B cell (primary cell): ENCODE measurements at regions not wholly inside any gene's neighbourhood (a gene's known extent, or its start where the extent isn't known, plus 50 kb on each side); places are given as distances from the start of the nearest gene placed in this dataset.

ENCODE experiments used
- ATAC-seq: fragments of 200-7000 bp; cut with Tn5 transposase; one replicate; pipeline ENCODE4 v1.10.0; 2021; ENCODE audit warnings: low read depth, mild to moderate bottlenecking, moderate number of reproducible peaks, moderate library complexity
- CTCF ChIA-PET: fragments of 350-600 bp; sonication (Branson Sonifier 250); formaldehyde crosslinking; loops from one replicate; lab custom pipeline; 2021; ENCODE audit warnings: antibody characterized with exemption, inconsistent platforms; lab: Charles Lee
- POLR2A ChIA-PET: fragments of 350-600 bp; sonication (Branson Sonifier 250); formaldehyde crosslinking; loops from one replicate; lab custom pipeline; 2021; ENCODE audit warnings: antibody characterized with exemption; lab: Charles Lee
- DNase-seq: peaks from one replicate; pipeline ENCODE4 v3.0.0; 2013
- H2AFZ ChIP-seq: 2 replicates; pipeline ENCODE4 v1.6.1; 2012; ENCODE audit warnings: mild to moderate bottlenecking, low read depth, low read length; ENCODE audit not compliant: insufficient read depth, poor library complexity, severe bottlenecking
- H3K27ac ChIP-seq, 2 donors: 1 replicate in 1 of 2; 2 replicates in 1 of 2; pipeline ENCODE4 v1.5.1; 2012 to 2013; ENCODE audit warnings: low read length in 2 of 2, mild to moderate bottlenecking in 2 of 2, moderate library complexity in 1 of 2
- H3K27me3 ChIP-seq, 4 experiments: fragments of 200-600 bp in 1 of 4; sonication (generic) in 1 of 4; replicated peaks in 1 of 4; 1 replicate in 2 of 4; 2 replicates in 2 of 4; pipeline versions ENCODE4 v1.6.1 to v1.7.0; 2013 to 2016; ENCODE audit warnings: low read length in 3 of 4, mild to moderate bottlenecking in 2 of 4, mixed read lengths in 1 of 4, moderate library complexity in 1 of 4; ENCODE audit not compliant: insufficient read depth in 4 of 4, control insufficient read depth in 3 of 4; ENCODE audit errors: control extremely low read depth in 1 of 4
- H3K36me3 ChIP-seq, 2 experiments: replicated peaks in 1 of 2; 1 replicate in 1 of 2; 2 replicates in 1 of 2; pipeline versions ENCODE4 v1.6.1 to v1.7.1; 2013; ENCODE audit warnings: low read length in 1 of 2; ENCODE audit not compliant: insufficient read depth in 2 of 2, control insufficient read depth in 1 of 2; ENCODE audit errors: control extremely low read depth in 1 of 2, extremely low read depth in 1 of 2
- H3K4me1 ChIP-seq, 2 donors: fragments of 200-600 bp in 1 of 2; sonication (generic) in 1 of 2; 1 replicate in 1 of 2; 2 replicates in 1 of 2; pipeline versions ENCODE4 v1.5.1 to v1.6.1; 2013 to 2017; ENCODE audit warnings: low read length in 2 of 2; ENCODE audit not compliant: control insufficient read depth in 2 of 2, insufficient read depth in 2 of 2
- H3K4me2 ChIP-seq: replicated peaks from 2 replicates; pipeline ENCODE3; 2012; ENCODE audit warnings: mild to moderate bottlenecking, low read depth, low read length; ENCODE audit not compliant: poor library complexity, severe bottlenecking
- H3K4me3 ChIP-seq, 5 experiments: fragments of 200-600 bp in 1 of 5; sonication (generic) in 1 of 5; 1 replicate in 3 of 5; 2 replicates in 2 of 5; pipeline versions ENCODE4 v1.5.1 to v1.7.0; 2011 to 2016; ENCODE audit warnings: low read length in 4 of 5, mild to moderate bottlenecking in 4 of 5, low read depth in 2 of 5, control low read depth in 1 of 5, moderate library complexity in 1 of 5; ENCODE audit not compliant: insufficient read depth in 1 of 5; ENCODE audit errors: control extremely low read depth in 1 of 5, extremely low read depth in 1 of 5
- H3K79me2 ChIP-seq: fragments of 200-600 bp; sonication (generic); one replicate; pipeline ENCODE4 v1.6.0; 2016; ENCODE audit warnings: low read length; ENCODE audit not compliant: control insufficient read depth, insufficient read depth
- H3K9ac ChIP-seq: fragments of 200-600 bp; sonication (generic); 2 replicates; pipeline ENCODE4 v1.6.1; 2017; ENCODE audit warnings: mild to moderate bottlenecking, low read length, moderate library complexity
- H3K9me3 ChIP-seq, 3 donors: one replicate each; pipeline versions ENCODE4 v1.6.1 to v1.7.1; 2013; ENCODE audit warnings: low read length in 2 of 3; ENCODE audit not compliant: control insufficient read depth in 2 of 3, insufficient read depth in 1 of 3; ENCODE audit errors: control extremely low read depth in 1 of 3
- H4K20me1 ChIP-seq: 2 replicates; pipeline ENCODE4 v1.6.0; 2012; ENCODE audit warnings: mild to moderate bottlenecking, low read length; ENCODE audit not compliant: insufficient read depth, control insufficient read depth, poor library complexity, severe bottlenecking
- H3K27ac Mint-ChIP-seq: one replicate; pipeline ENCODE4 v1.8.0; 2021; ENCODE audit warnings: mixed read lengths
- H3K27me3 Mint-ChIP-seq: one replicate; pipeline ENCODE4 v1.8.0; 2021; ENCODE audit warnings: mixed read lengths
- H3K4me1 Mint-ChIP-seq: one replicate; pipeline ENCODE4 v1.8.0; 2021; ENCODE audit warnings: mixed read lengths
- H3K4me3 Mint-ChIP-seq: one replicate; pipeline ENCODE4 v1.8.0; 2021; ENCODE audit warnings: mixed read lengths
- H3K9me3 Mint-ChIP-seq: one replicate; pipeline ENCODE4 v1.8.0; 2022; ENCODE audit warnings: mixed read lengths; ENCODE audit not compliant: insufficient read depth
- CTCF ChIP-seq: fragments of 200-600 bp; IDR thresholded peaks from one replicate; pipeline ENCODE4 v1.8.0; 2022; ENCODE audit warnings: antibody characterized with exemption, mild to moderate bottlenecking
- EZH2 ChIP-seq: IDR thresholded peaks from 2 replicates; pipeline ENCODE4 v1.6.1; 2012; ENCODE audit warnings: borderline replicate concordance, low read depth, mild to moderate bottlenecking, moderate library complexity, low read length; ENCODE audit not compliant: insufficient read depth, poor library complexity, severe bottlenecking
- WGBS: methylation state at CpG from one replicate; pipeline ENCODE4 v1.1.5; 2013; ENCODE audit warnings: missing lambda C conversion rate; ENCODE audit not compliant: insufficient coverage; 5-methylcytosine and 5-hydroxymethylcytosine counted together
- intact Hi-C: fragments of 100-400 bp; cut with micrococcal nuclease; formaldehyde crosslinking; loops from one replicate; pipeline ENCODE4 v1.10.0; 2022

GRCh38 chr14:97780804-97781203, 983.6 kb downstream of the VRK1 start:
- H3K9me3 ChIP-seq: peaks cover 0 to 5% (median under 1%) of the 10 kb centered on the region in 3 donors
- intact Hi-C loops: no loop called here
- no peak overlapping the region for H3K4me2 ChIP-seq
- ChIA-PET POLR2A (no interaction called here), CTCF (no interaction called here)
- H4K20me1 ChIP-seq: no peaks in the 10 kb centered on the region
- Mint-ChIP-seq H3K4me3 (no peak overlapping the region), H3K27me3 (no peaks in the 10 kb centered on the region), H3K9me3 (no peaks in the 10 kb centered on the region), H3K27ac (no peak overlapping the region), H3K4me1 (no peaks in the 10 kb centered on the region)
- H3K36me3 ChIP-seq: no peaks in the 10 kb centered on the region
- 90% methylated on average over 1 of the region's 5 CpGs for WGBS
- no peaks in the 10 kb centered on the region for H3K4me1 ChIP-seq
- DNase-seq: no peak
- H3K27me3 ChIP-seq: no peaks in the 10 kb centered on the region
- no peak overlapping the region for H2AFZ ChIP-seq
- H3K27ac ChIP-seq: no peak overlapping the region
- no peak for TF ChIP-seq EZH2
- TF ChIP-seq CTCF: no peak
- no peak overlapping the region for H3K9ac ChIP-seq
- ATAC-seq: no peak
- no peaks in the 10 kb centered on the region for H3K79me2 ChIP-seq
- no peak overlapping the region for H3K4me3 ChIP-seq

- Histone ChIP-seq H3K27ac (no peak overlapping the region), H4K20me1 (no peaks in the 10 kb centered on the region), H3K4me1 (no peaks in the 10 kb centered on the region), H3K36me3 (no peaks in the 10 kb centered on the region), H3K27me3 (no peaks in the 10 kb centered on the region), H3K79me2 (no peaks in the 10 kb centered on the region), H3K4me2 (no peak overlapping the region), H3K9ac (no peak overlapping the region), H3K9me3 (peaks cover 0 to 3% (median 2%) of the 10 kb centered on the region in 3 donors), H3K4me3 (no peak overlapping the region), H2AFZ (no peak overlapping the region)
- no peak overlapping the region for H3K27ac Mint-ChIP-seq
- H3K9me3 Mint-ChIP-seq: no peaks in the 10 kb centered on the region
- POLR2A ChIA-PET: no interaction called here
- intact Hi-C loops: no loop called here
- no peak overlapping the region for H3K4me3 Mint-ChIP-seq
- DNase-seq (no peak), ATAC-seq (no peak)
- 87% methylated on average over 3 of the region's 5 CpGs for WGBS
- no peaks in the 10 kb centered on the region for H3K27me3 Mint-ChIP-seq
- CTCF ChIA-PET: no interaction called here
- no peak for TF ChIP-seq CTCF
- TF ChIP-seq EZH2: no peak
- no peaks in the 10 kb centered on the region for H3K4me1 Mint-ChIP-seq
Observed at GRCh38 chr14:97781961-97782360, 984.8 kb downstream of the VRK1 start.
